ENCODE measurements at regions not wholly inside any gene's neighbourhood (a gene's known extent, or its start where the extent isn't known, plus 50 kb on each side); places are given as distances from the start of the nearest gene placed in this dataset.

- Histone ChIP-seq H3K4me1 (ENCODE audit: insufficient read depth, low read length) (peaks cover 18% of the 10 kb centered on the region), H3K27me3 (ENCODE audit: insufficient read depth, low read length) (no peaks in the 10 kb centered on the region), H3K4me3 (ENCODE audit: low read length) (no peak overlapping the region), H3K27ac (ENCODE audit: low read length) (no peak overlapping the region), H3K9me3 (ENCODE audit: insufficient read depth, low read depth, low read length) (no peaks in the 10 kb centered on the region), H3K9ac (ENCODE audit: low read depth, low read length) (no peak overlapping the region), H3K36me3 (ENCODE audit: insufficient read depth, low read depth, low read length) (no peaks in the 10 kb centered on the region)
These were observed 232.6 kb downstream of the ABHD5 start for GRCh38 chr3:43923104-43923882.

GRCh38 chr3:43926055-43926454 lies 235.3 kb downstream of the ABHD5 start:
- Histone ChIP-seq H3K27ac (ENCODE audit: low read length) (no peak overlapping the region), H3K36me3 (ENCODE audit: insufficient read depth, low read depth, low read length) (no peaks in the 10 kb centered on the region), H3K9ac (ENCODE audit: low read depth, low read length) (no peak overlapping the region), H3K4me3 (ENCODE audit: low read length) (no peak overlapping the region), H3K9me3 (ENCODE audit: insufficient read depth, low read depth, low read length) (no peaks in the 10 kb centered on the region), H3K27me3 (ENCODE audit: insufficient read depth, low read length) (no peaks in the 10 kb centered on the region), H3K4me1 (ENCODE audit: insufficient read depth, low read length) (peaks cover 6% of the 10 kb centered on the region)

GRCh38 chr3:43932921-43933320 lies 242.2 kb downstream of the ABHD5 start:
- Histone ChIP-seq H3K27me3 (ENCODE audit: insufficient read depth, low read length) (no peaks in the 10 kb centered on the region; the same call in 1 of the 2 replicates), H3K9ac (ENCODE audit: low read depth, low read length) (no peak overlapping the region), H3K27ac (ENCODE audit: low read length) (no peak overlapping the region), H3K9me3 (ENCODE audit: insufficient read depth, low read depth, low read length) (no peaks in the 10 kb centered on the region), H3K4me3 (ENCODE audit: low read length) (no peak overlapping the region), H3K36me3 (ENCODE audit: insufficient read depth, low read depth, low read length) (no peaks in the 10 kb centered on the region), H3K4me1 (ENCODE audit: insufficient read depth, low read length) (no peaks in the 10 kb centered on the region)

GRCh38 chr3:43948013-43948412 lies 257.3 kb downstream of the ABHD5 start:
- no peak overlapping the region for H3K9ac ChIP-seq (ENCODE audit: low read depth, low read length)
- H3K27me3 ChIP-seq (ENCODE audit: insufficient read depth, low read length) = no peaks in the 10 kb centered on the region
- H3K4me1 ChIP-seq (ENCODE audit: insufficient read depth, low read length) = no peaks in the 10 kb centered on the region
- H3K36me3 ChIP-seq (ENCODE audit: insufficient read depth, low read depth, low read length) = no peaks in the 10 kb centered on the region
- H3K9me3 ChIP-seq (ENCODE audit: insufficient read depth, low read depth, low read length) = no peaks in the 10 kb centered on the region
- H3K27ac ChIP-seq (ENCODE audit: low read length) = no peak overlapping the region
- H3K4me3 ChIP-seq (ENCODE audit: low read length) = no peak overlapping the region

GRCh38 chr3:43949594-43949993 lies 258.9 kb downstream of the ABHD5 start:
- no peaks in the 10 kb centered on the region for H3K4me1 ChIP-seq (ENCODE audit: insufficient read depth, low read length)
- H3K27me3 ChIP-seq (ENCODE audit: insufficient read depth, low read length) = no peaks in the 10 kb centered on the region
- H3K9me3 ChIP-seq (ENCODE audit: insufficient read depth, low read depth, low read length) = no peaks in the 10 kb centered on the region
- H3K36me3 ChIP-seq (ENCODE audit: insufficient read depth, low read depth, low read length) = no peaks in the 10 kb centered on the region
- H3K27ac ChIP-seq (ENCODE audit: low read length) = no peak overlapping the region
- H3K4me3 ChIP-seq (ENCODE audit: low read length) = no peak overlapping the region
- no peak overlapping the region for H3K9ac ChIP-seq (ENCODE audit: low read depth, low read length)

GRCh38 chr3:43950775-43951174 lies 260.0 kb downstream of the ABHD5 start:
- Histone ChIP-seq H3K9ac (ENCODE audit: low read depth, low read length) (no peak overlapping the region), H3K4me3 (ENCODE audit: low read length) (no peak overlapping the region), H3K9me3 (ENCODE audit: insufficient read depth, low read depth, low read length) (no peaks in the 10 kb centered on the region), H3K36me3 (ENCODE audit: insufficient read depth, low read depth, low read length) (no peaks in the 10 kb centered on the region), H3K27ac (ENCODE audit: low read length) (no peak overlapping the region), H3K4me1 (ENCODE audit: insufficient read depth, low read length) (no peaks in the 10 kb centered on the region), H3K27me3 (ENCODE audit: insufficient read depth, low read length) (no peaks in the 10 kb centered on the region)

- Histone ChIP-seq H3K27me3 (ENCODE audit: insufficient read depth, low read length) (no peaks in the 10 kb centered on the region), H3K9ac (ENCODE audit: low read depth, low read length) (no peak overlapping the region), H3K36me3 (ENCODE audit: insufficient read depth, low read depth, low read length) (no peaks in the 10 kb centered on the region), H3K9me3 (ENCODE audit: insufficient read depth, low read depth, low read length) (no peaks in the 10 kb centered on the region), H3K27ac (ENCODE audit: low read length) (no peak overlapping the region), H3K4me3 (ENCODE audit: low read length) (no peak overlapping the region), H3K4me1 (ENCODE audit: insufficient read depth, low read length) (peaks cover 5% of the 10 kb centered on the region; the same call in 1 of the 2 replicates)
These were observed 261.1 kb downstream of the ABHD5 start for GRCh38 chr3:43951813-43952212.

- H3K27ac ChIP-seq (ENCODE audit: low read length) = no peak overlapping the region
- H3K9me3 ChIP-seq (ENCODE audit: insufficient read depth, low read depth, low read length) = no peaks in the 10 kb centered on the region
- no peak overlapping the region for H3K4me3 ChIP-seq (ENCODE audit: low read length)
- H3K36me3 ChIP-seq (ENCODE audit: insufficient read depth, low read depth, low read length) = no peaks in the 10 kb centered on the region
- peaks cover 5% of the 10 kb centered on the region; the same call in 1 of the 2 replicates for H3K4me1 ChIP-seq (ENCODE audit: insufficient read depth, low read length)
- no peak overlapping the region for H3K9ac ChIP-seq (ENCODE audit: low read depth, low read length)
- no peaks in the 10 kb centered on the region for H3K27me3 ChIP-seq (ENCODE audit: insufficient read depth, low read length)
These were observed 262.6 kb downstream of the ABHD5 start for GRCh38 chr3:43953380-43953779.

GRCh38 chr3:43953814-43954692 lies 263.3 kb downstream of the ABHD5 start:
- no peak overlapping the region for H3K9ac ChIP-seq (ENCODE audit: low read depth, low read length)
- no peaks in the 10 kb centered on the region for H3K36me3 ChIP-seq (ENCODE audit: insufficient read depth, low read depth, low read length)
- H3K4me3 ChIP-seq (ENCODE audit: low read length) = no peak overlapping the region
- H3K4me1 ChIP-seq (ENCODE audit: insufficient read depth, low read length) = peaks cover 5% of the 10 kb centered on the region; the same call in 1 of the 2 replicates
- H3K9me3 ChIP-seq (ENCODE audit: insufficient read depth, low read depth, low read length) = no peaks in the 10 kb centered on the region
- H3K27ac ChIP-seq (ENCODE audit: low read length) = no peak overlapping the region
- H3K27me3 ChIP-seq (ENCODE audit: insufficient read depth, low read length) = no peaks in the 10 kb centered on the region

- Histone ChIP-seq H3K9ac (ENCODE audit: low read depth, low read length) (no peak overlapping the region), H3K4me3 (ENCODE audit: low read length) (no peak overlapping the region), H3K4me1 (ENCODE audit: insufficient read depth, low read length) (peaks cover 11% of the 10 kb centered on the region; the same call in 1 of the 2 replicates), H3K27ac (ENCODE audit: low read length) (no peak overlapping the region), H3K27me3 (ENCODE audit: insufficient read depth, low read length) (no peaks in the 10 kb centered on the region), H3K36me3 (ENCODE audit: insufficient read depth, low read depth, low read length) (no peaks in the 10 kb centered on the region), H3K9me3 (ENCODE audit: insufficient read depth, low read depth, low read length) (no peaks in the 10 kb centered on the region)
These were observed 266.2 kb downstream of the ABHD5 start for GRCh38 chr3:43956945-43957344.

GRCh38 chr3:43957553-43957952 lies 266.8 kb downstream of the ABHD5 start:
- Histone ChIP-seq H3K9me3 (ENCODE audit: insufficient read depth, low read depth, low read length) (no peaks in the 10 kb centered on the region), H3K4me1 (ENCODE audit: insufficient read depth, low read length) (peaks cover 11% of the 10 kb centered on the region; the same call in 1 of the 2 replicates), H3K27ac (ENCODE audit: low read length) (no peak overlapping the region), H3K36me3 (ENCODE audit: insufficient read depth, low read depth, low read length) (no peaks in the 10 kb centered on the region), H3K9ac (ENCODE audit: low read depth, low read length) (no peak overlapping the region), H3K4me3 (ENCODE audit: low read length) (no peak overlapping the region), H3K27me3 (ENCODE audit: insufficient read depth, low read length) (no peaks in the 10 kb centered on the region)

Data from iPS-20b (cell line).